Upper lobe of left lung (tissue), 6 donors: ENCODE measurements at regions not wholly inside any gene's neighbourhood (a gene's known extent, or its start where the extent isn't known, plus 50 kb on each side); places are given as distances from the start of the nearest gene placed in this dataset.

Experiments
- ATAC-seq, 2 donors: fragments of 200-7000 bp; cut with Tn5 transposase; one replicate each; pipeline ENCODE4 v1.9.1; 2022; ENCODE audit warnings: mild to moderate bottlenecking in 2 of 2, moderate library complexity in 2 of 2; ENCODE audit not compliant: low FRiP score in 2 of 2
- DNase-seq, 2 donors: peaks; one replicate each; pipeline ENCODE4 v3.0.0-alpha.2; 2019 to 2020
- H3K27ac ChIP-seq, 4 donors: fragments of 200-600 bp; sonication (generic); one replicate each; pipeline ENCODE4 v1.5.1; 2016 to 2019
- H3K27me3 ChIP-seq, 4 donors: fragments of 200-600 bp; sonication (generic); one replicate each; pipeline ENCODE4 v1.5.1; 2017 to 2019
- H3K36me3 ChIP-seq, 4 donors: fragments of 200-600 bp; sonication (generic); one replicate each; pipeline ENCODE4 v1.5.1; 2016 to 2019
- H3K4me1 ChIP-seq, 4 donors: fragments of 200-600 bp; sonication (generic); one replicate each; pipeline ENCODE4 v1.5.1; 2018 to 2019
- H3K4me3 ChIP-seq, 4 donors: fragments of 200-600 bp; sonication (generic); one replicate each; pipeline ENCODE4 v1.5.1; 2017 to 2019; ENCODE audit warnings: mild to moderate bottlenecking in 2 of 4, moderate library complexity in 1 of 4
- H3K9me3 ChIP-seq, 4 donors: fragments of 200-600 bp; sonication (generic); one replicate each; pipeline ENCODE4 v1.5.1; 2018 to 2019
- CTCF ChIP-seq, 6 experiments: fragments of 450-650 bp in 4 of 6; fragments of 200-600 bp in 2 of 6; sonication (generic) in 2 of 6; IDR thresholded peaks; one replicate each; pipeline ENCODE4 v1.5.1; 2016 to 2019; ENCODE audit warnings: antibody characterized with exemption in 6 of 6
- EP300 ChIP-seq, 4 donors: sonication (generic); formaldehyde crosslinking; IDR thresholded peaks; one replicate each; pipeline ENCODE4 v1.5.1; 2017; ENCODE audit warnings: antibody characterized with exemption in 4 of 4, control low read depth in 2 of 4
- POLR2A ChIP-seq, 4 donors: fragments of 450-650 bp; IDR thresholded peaks; one replicate each; pipeline ENCODE4 v1.5.1; 2016 to 2017; ENCODE audit warnings: antibody characterized with exemption in 4 of 4, mild to moderate bottlenecking in 2 of 4
- POLR2AphosphoS5 ChIP-seq, 2 donors: sonication (generic); formaldehyde crosslinking; IDR thresholded peaks; one replicate each; pipeline ENCODE4 v1.5.1; 2017; ENCODE audit warnings: antibody characterized with exemption in 2 of 2
- WGBS, 2 donors: methylation state at CpG; one replicate each; pipeline ENCODE4 v1.1.5; 2017 to 2018; 5-methylcytosine and 5-hydroxymethylcytosine counted together
- donor health status: DM: no; HTN: no; CAD: no; lungs with moderate emphysema.
- donor health status: DM: no; HTN: yes; CAD: no; lungs with severe emphysema.

- H3K27ac ChIP-seq = no peak overlapping the region
- TF ChIP-seq CTCF (IDR thresholded peaks at IDR 0.05) (no peak), POLR2AphosphoS5 (IDR thresholded peaks at IDR 0.05) (no peak), POLR2A (IDR thresholded peaks at IDR 0.05) (no peak), EP300 (IDR thresholded peaks at IDR 0.05) (no peak)
- no peaks in the 10 kb centered on the region for H3K27me3 ChIP-seq
- no peaks in the 10 kb centered on the region for H3K4me1 ChIP-seq
- DNase-seq (no peak), ATAC-seq (no peak)
- no peak overlapping the region for H3K4me3 ChIP-seq
- H3K9me3 ChIP-seq = no peaks in the 10 kb centered on the region
- WGBS, 2 donors = 82 to 87% methylated on average over 3 of the region's 3 CpGs
- H3K36me3 ChIP-seq = no peaks in the 10 kb centered on the region
These were observed 248.1 kb downstream of the MEIS1 start for GRCh38 chr2:66683064-66683463.

- H3K27ac ChIP-seq = no peak overlapping the region
- H3K4me3 ChIP-seq = no peak overlapping the region
- no peak for DNase-seq
- no peak for ATAC-seq
- no peaks in the 10 kb centered on the region for H3K9me3 ChIP-seq
- H3K27me3 ChIP-seq = no peaks in the 10 kb centered on the region
- no peaks in the 10 kb centered on the region for H3K36me3 ChIP-seq
- H3K4me1 ChIP-seq = no peaks in the 10 kb centered on the region
- no peak for TF ChIP-seq CTCF (IDR thresholded peaks at IDR 0.05)
- TF ChIP-seq POLR2A (IDR thresholded peaks at IDR 0.05) = no peak
- TF ChIP-seq EP300 (IDR thresholded peaks at IDR 0.05) = no peak
- TF ChIP-seq POLR2AphosphoS5 (IDR thresholded peaks at IDR 0.05) = no peak
- 29 to 41% methylated on average over 3 of the region's 3 CpGs for WGBS, 2 donors
These were observed 248.7 kb downstream of the MEIS1 start for GRCh38 chr2:66683599-66683998.

GRCh38 chr2:66684289-66684688 lies 249.4 kb downstream of the MEIS1 start:
- 77 to 78% methylated on average over 2 of the region's 2 CpGs for WGBS, 2 donors
- Histone ChIP-seq H3K36me3 (no peaks in the 10 kb centered on the region), H3K27me3 (no peaks in the 10 kb centered on the region), H3K4me1 (no peaks in the 10 kb centered on the region), H3K27ac (no peak overlapping the region), H3K4me3 (no peak overlapping the region), H3K9me3 (no peaks in the 10 kb centered on the region)
- DNase-seq (no peak), ATAC-seq (no peak)
- TF ChIP-seq CTCF (IDR thresholded peaks at IDR 0.05) = no peak
- TF ChIP-seq EP300 (IDR thresholded peaks at IDR 0.05) = no peak
- no peak for TF ChIP-seq POLR2A (IDR thresholded peaks at IDR 0.05)
- TF ChIP-seq POLR2AphosphoS5 (IDR thresholded peaks at IDR 0.05) = no peak

GRCh38 chr2:66686755-66687154 lies 251.8 kb downstream of the MEIS1 start:
- no peak for TF ChIP-seq POLR2A (IDR thresholded peaks at IDR 0.05)
- no peak for TF ChIP-seq POLR2AphosphoS5 (IDR thresholded peaks at IDR 0.05)
- no peak for TF ChIP-seq CTCF (IDR thresholded peaks at IDR 0.05)
- no peak for TF ChIP-seq EP300 (IDR thresholded peaks at IDR 0.05)
- Histone ChIP-seq H3K27ac (no peak overlapping the region), H3K27me3 (no peaks in the 10 kb centered on the region), H3K4me3 (no peak overlapping the region), H3K9me3 (no peaks in the 10 kb centered on the region), H3K4me1 (no peaks in the 10 kb centered on the region), H3K36me3 (no peaks in the 10 kb centered on the region)
- DNase-seq (no peak), ATAC-seq (no peak)
- 72 to 79% methylated on average over 2 of the region's 2 CpGs for WGBS, 2 donors

GRCh38 chr2:66688951-66689350 lies 254.0 kb downstream of the MEIS1 start:
- no peaks in the 10 kb centered on the region for H3K4me1 ChIP-seq
- no peaks in the 10 kb centered on the region for H3K36me3 ChIP-seq
- WGBS, 2 donors = 78 to 84% methylated on average over 8 of the region's 8 CpGs
- H3K27me3 ChIP-seq = no peaks in the 10 kb centered on the region
- no peak for TF ChIP-seq EP300 (IDR thresholded peaks at IDR 0.05)
- ATAC-seq = no peak
- H3K4me3 ChIP-seq = no peak overlapping the region
- peak overlapping the region in 3 of 4 donors; percentile 16 to 40 (median 21) for H3K27ac ChIP-seq
- DNase-seq = no peak
- H3K9me3 ChIP-seq = no peaks in the 10 kb centered on the region
